Activated CD8-positive, alpha-beta T cell treated with anti-CD3 and anti-CD28 coated beads for 36 hours (primary cell): ENCODE measurements at regions not wholly inside any gene's neighbourhood (a gene's known extent, or its start where the extent isn't known, plus 50 kb on each side); places are given as distances from the start of the nearest gene placed in this dataset.

Source experiments
- ATAC-seq: fragments of 200-7000 bp; cut with Tn5 transposase; one replicate; pipeline ENCODE4 v1.10.0; 2021; ENCODE audit warnings: mild to moderate bottlenecking, moderate library complexity
- CTCF ChIA-PET: fragments of 350-600 bp; sonication (Branson Sonifier 250); formaldehyde crosslinking; loops from one replicate; lab custom pipeline; 2021; ENCODE audit warnings: antibody characterized with exemption; lab: Charles Lee
- POLR2A ChIA-PET: fragments of 350-600 bp; sonication (Branson Sonifier 250); formaldehyde crosslinking; loops from one replicate; lab custom pipeline; 2021; ENCODE audit warnings: antibody characterized with exemption; lab: Charles Lee
- DNase-seq: peaks from one replicate; pipeline ENCODE4 v3.0.0-alpha.2; 2020
- H3K27ac Mint-ChIP-seq: one replicate; pipeline ENCODE4 v1.8.0; 2021; ENCODE audit warnings: mild to moderate bottlenecking, mixed read lengths
- H3K27me3 Mint-ChIP-seq: one replicate; pipeline ENCODE4 v1.8.0; 2021; ENCODE audit warnings: mixed read lengths
- H3K36me3 Mint-ChIP-seq: one replicate; pipeline ENCODE4 v1.8.0; 2021; ENCODE audit warnings: low read depth, mixed read lengths
- H3K4me1 Mint-ChIP-seq: one replicate; pipeline ENCODE4 v1.8.0; 2021; ENCODE audit warnings: low read depth, mixed read lengths
- H3K4me3 Mint-ChIP-seq: one replicate; pipeline ENCODE4 v1.8.0; 2021; ENCODE audit warnings: mild to moderate bottlenecking, moderate library complexity, mixed read lengths
- H3K9me3 Mint-ChIP-seq: one replicate; pipeline ENCODE4 v1.8.0; 2021; ENCODE audit warnings: mixed read lengths
- intact Hi-C: fragments of 100-400 bp; cut with micrococcal nuclease; formaldehyde crosslinking; loops from one replicate; pipeline ENCODE4 v1.10.0; 2022
- TF ChIP-seq, protein P1 (sequence below): fragments of 200-600 bp; IDR thresholded peaks from one replicate; pipeline ENCODE4 v1.8.0; 2022; ENCODE audit warnings: antibody characterized with exemption, mild to moderate bottlenecking

DNA sequence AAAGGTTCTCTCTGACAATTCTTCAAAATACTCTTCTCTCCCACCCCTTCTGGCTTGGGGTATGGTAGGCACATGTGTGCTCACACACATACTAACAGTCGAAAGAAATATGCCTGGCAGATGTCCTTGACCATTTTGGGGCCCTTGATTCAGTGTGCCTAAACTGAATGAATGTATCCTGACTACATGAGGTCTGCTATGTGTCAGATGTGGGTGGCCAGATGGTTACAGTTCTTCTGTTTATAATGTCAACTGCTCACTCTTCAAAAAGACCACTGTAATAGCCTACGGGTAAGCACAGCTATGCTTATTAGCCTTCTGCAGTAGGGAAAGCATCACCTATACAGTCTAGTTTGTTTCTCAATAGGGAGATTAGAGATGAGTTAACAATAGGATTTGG, 63.7 kb upstream of the VEGFC start:
- ChIA-PET CTCF (no interaction called here), POLR2A (no interaction called here)
- intact Hi-C loops: no loop called here
- TF ChIP-seq, protein P1, sequence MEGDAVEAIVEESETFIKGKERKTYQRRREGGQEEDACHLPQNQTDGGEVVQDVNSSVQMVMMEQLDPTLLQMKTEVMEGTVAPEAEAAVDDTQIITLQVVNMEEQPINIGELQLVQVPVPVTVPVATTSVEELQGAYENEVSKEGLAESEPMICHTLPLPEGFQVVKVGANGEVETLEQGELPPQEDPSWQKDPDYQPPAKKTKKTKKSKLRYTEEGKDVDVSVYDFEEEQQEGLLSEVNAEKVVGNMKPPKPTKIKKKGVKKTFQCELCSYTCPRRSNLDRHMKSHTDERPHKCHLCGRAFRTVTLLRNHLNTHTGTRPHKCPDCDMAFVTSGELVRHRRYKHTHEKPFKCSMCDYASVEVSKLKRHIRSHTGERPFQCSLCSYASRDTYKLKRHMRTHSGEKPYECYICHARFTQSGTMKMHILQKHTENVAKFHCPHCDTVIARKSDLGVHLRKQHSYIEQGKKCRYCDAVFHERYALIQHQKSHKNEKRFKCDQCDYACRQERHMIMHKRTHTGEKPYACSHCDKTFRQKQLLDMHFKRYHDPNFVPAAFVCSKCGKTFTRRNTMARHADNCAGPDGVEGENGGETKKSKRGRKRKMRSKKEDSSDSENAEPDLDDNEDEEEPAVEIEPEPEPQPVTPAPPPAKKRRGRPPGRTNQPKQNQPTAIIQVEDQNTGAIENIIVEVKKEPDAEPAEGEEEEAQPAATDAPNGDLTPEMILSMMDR: no peak
- Mint-ChIP-seq H3K27ac (no peak overlapping the region), H3K9me3 (peaks cover 2% of the 10 kb centered on the region), H3K36me3 (no peaks in the 10 kb centered on the region), H3K4me3 (no peak overlapping the region), H3K4me1 (no peaks in the 10 kb centered on the region), H3K27me3 (no peaks in the 10 kb centered on the region)
- DNase-seq: no peak
- ATAC-seq: no peak

DNA sequence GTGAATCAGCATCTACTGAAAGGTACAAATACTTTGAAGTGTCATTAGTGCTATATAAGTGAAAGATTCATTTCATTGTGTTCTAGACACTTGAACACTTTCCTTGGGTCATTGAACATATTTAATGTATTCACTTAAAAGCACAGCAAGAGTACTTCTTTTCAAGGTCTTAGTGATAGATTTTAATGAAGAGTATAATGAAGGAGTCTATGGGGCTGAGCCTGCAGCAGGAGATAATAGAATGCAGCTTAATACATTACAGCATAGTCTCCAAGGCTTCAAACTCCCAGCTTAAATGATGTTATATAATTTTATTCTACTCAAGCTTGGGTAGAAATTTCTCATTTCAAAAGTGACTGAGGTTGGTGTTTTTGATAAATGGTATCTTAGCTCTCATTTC, 66.1 kb upstream of the VEGFC start:
- ATAC-seq (no peak), DNase-seq (no peak)
- Mint-ChIP-seq H3K27me3 (no peaks in the 10 kb centered on the region), H3K4me3 (no peak overlapping the region), H3K4me1 (no peaks in the 10 kb centered on the region), H3K36me3 (no peaks in the 10 kb centered on the region), H3K27ac (no peak overlapping the region), H3K9me3 (no peaks in the 10 kb centered on the region)
- TF ChIP-seq, protein P1: no peak
- POLR2A ChIA-PET: no interaction called here
- CTCF ChIA-PET: no interaction called here
- intact Hi-C loops: no loop called here

DNA sequence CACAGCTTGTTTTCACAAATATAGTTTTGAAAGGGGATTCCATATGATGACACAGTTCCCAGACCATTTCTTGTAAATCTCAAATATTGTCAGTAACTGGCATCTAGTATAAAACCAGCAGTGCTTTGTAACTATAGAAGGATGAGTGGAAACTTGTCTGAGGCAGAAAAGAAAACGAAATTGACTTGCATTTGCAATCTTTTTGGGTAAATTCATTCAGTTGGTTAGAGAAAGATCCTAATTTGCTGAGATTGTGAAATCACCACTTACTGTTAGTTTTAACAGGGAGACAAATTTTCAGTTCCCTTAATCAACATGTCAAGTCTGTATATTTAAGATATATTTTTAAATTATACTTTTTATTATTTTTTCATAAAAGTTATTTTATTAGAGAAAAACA, 71.5 kb upstream of the VEGFC start:
- no peak overlapping the region for H3K4me3 Mint-ChIP-seq
- intact Hi-C loops: no loop called here
- H3K36me3 Mint-ChIP-seq: no peaks in the 10 kb centered on the region
- no peaks in the 10 kb centered on the region for H3K9me3 Mint-ChIP-seq
- no peaks in the 10 kb centered on the region for H3K27me3 Mint-ChIP-seq
- H3K27ac Mint-ChIP-seq: no peak overlapping the region
- H3K4me1 Mint-ChIP-seq: no peaks in the 10 kb centered on the region
- ATAC-seq (no peak), DNase-seq (no peak)
- TF ChIP-seq, protein P1: no peak
- ChIA-PET CTCF (interaction anchor here (1.0 kb wide), 1 partner anchor 183 kb away, joined by 3 read pairs; no protein-coding TSS in a partner anchor), POLR2A (no interaction called here)

DNA sequence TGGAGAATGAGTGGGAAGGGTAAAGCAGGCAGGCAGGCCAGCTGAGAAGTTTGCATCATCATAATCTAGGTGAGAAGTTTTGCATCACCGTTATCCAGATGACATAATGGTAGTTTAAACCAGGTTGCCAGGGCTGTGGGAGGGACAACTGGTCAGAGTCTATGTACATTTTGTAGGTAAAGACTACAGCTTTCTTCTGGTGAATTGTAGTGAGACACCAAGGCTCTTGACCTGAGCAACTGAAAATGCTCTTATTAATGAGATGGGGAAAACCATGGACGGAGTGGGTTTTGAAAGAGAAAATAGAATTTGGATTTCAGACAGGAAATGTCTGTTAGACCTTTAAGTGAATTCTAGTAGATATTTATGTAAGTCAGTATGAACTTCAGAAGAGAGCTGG, 76.0 kb upstream of the VEGFC start:
- CTCF ChIA-PET: no interaction called here
- DNase-seq (no peak), ATAC-seq (no peak)
- TF ChIP-seq, protein P1: no peak
- intact Hi-C loops: no loop called here
- H3K4me3 Mint-ChIP-seq: no peak overlapping the region
- H3K27ac Mint-ChIP-seq: no peak overlapping the region
- peaks cover 10% of the 10 kb centered on the region for H3K9me3 Mint-ChIP-seq
- POLR2A ChIA-PET: no interaction called here
- H3K36me3 Mint-ChIP-seq: no peaks in the 10 kb centered on the region
- no peaks in the 10 kb centered on the region for H3K4me1 Mint-ChIP-seq
- no peaks in the 10 kb centered on the region for H3K27me3 Mint-ChIP-seq

DNA sequence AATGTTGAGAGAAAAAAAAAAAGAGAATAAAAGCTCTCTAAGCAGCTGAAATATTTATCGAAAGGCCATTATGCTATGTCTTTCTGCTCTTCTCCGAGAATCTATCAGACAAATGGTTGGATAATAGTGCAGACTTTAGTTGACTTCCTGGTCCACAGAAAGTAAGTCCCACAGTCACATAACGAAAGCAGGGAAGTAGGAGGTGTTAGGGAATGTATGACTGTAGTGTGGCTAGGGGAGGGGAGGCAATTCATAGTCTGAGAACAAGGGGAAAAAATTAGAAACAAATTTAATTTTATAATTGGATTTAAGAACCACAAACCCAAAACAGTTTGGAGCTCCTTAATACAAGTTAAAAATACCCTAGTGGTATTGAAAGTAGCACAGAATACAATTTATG, 79.7 kb upstream of the VEGFC start:
- ATAC-seq (no peak), DNase-seq (no peak)
- no peaks in the 10 kb centered on the region for H3K36me3 Mint-ChIP-seq
- TF ChIP-seq, protein P1: no peak
- intact Hi-C loops: no loop called here
- no peaks in the 10 kb centered on the region for H3K27me3 Mint-ChIP-seq
- POLR2A ChIA-PET: no interaction called here
- no peak overlapping the region for H3K4me3 Mint-ChIP-seq
- H3K27ac Mint-ChIP-seq: no peak overlapping the region
- CTCF ChIA-PET: no interaction called here
- peaks cover 10% of the 10 kb centered on the region for H3K9me3 Mint-ChIP-seq
- no peaks in the 10 kb centered on the region for H3K4me1 Mint-ChIP-seq
